Neural progenitor cell (in vitro differentiated cells): ENCODE measurements at regions not wholly inside any gene's neighbourhood (a gene's known extent, or its start where the extent isn't known, plus 50 kb on each side); places are given as distances from the start of the nearest gene placed in this dataset.

Source experiments
- CTCF ChIP-seq: fragments of 200-600 bp; sonication (generic); IDR thresholded peaks from 2 replicates; pipeline ENCODE4 v1.5.1; 2017; ENCODE audit warnings: antibody characterized with exemption, mild to moderate bottlenecking
- EZH2 ChIP-seq: fragments of 200-600 bp; sonication (generic); IDR thresholded peaks from 2 replicates; pipeline ENCODE4 v1.6.1; 2017; ENCODE audit warnings: antibody characterized with exemption, mild to moderate bottlenecking, moderate library complexity

DNA sequence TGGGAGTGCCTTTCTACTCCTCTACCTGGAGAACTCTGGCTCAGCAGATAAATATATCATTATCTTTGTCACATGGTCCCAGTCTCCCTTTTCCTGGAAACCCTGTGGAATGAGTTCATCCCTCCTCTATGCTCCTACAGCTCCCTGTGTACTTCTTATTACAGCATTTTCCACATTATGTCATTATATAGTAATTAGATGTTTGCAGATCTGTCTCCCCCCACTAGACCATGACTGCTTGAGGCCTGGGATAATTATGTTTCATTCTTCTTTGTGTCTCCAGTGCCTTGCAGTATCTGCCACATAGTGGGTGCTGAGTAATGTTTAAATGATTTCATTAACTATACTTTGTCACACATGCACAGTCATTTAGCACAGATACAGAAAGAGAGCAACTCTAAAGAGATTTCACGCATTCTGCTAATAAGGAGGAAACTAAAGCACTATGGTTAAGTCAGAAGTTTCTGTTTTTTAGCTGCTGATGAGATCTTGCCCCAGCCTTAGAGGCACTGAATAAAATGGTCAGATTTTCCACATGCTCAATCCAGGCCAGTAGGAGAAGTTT, 66.1 kb upstream of the DIAPH3 start:
- no peak for TF ChIP-seq EZH2
- TF ChIP-seq CTCF: no peak
